Fibroblast of the aortic adventitia (primary cell): ENCODE measurements at regions not wholly inside any gene's neighbourhood (a gene's known extent, or its start where the extent isn't known, plus 50 kb on each side); places are given as distances from the start of the nearest gene placed in this dataset.

Experiments
- DNase-seq: peaks from one replicate; pipeline ENCODE4 v3.0.0-alpha.2; 2010; ENCODE audit warnings: low read depth
- H3K4me3 ChIP-seq: 2 replicates; pipeline ENCODE4 v1.5.1; 2011; ENCODE audit warnings: low read depth, mild to moderate bottlenecking, control low read depth, low read length, moderate library complexity
- TF ChIP-seq, protein P1 (sequence below): IDR thresholded peaks from 2 replicates; pipeline ENCODE4 v1.5.1; 2011; ENCODE audit warnings: mild to moderate bottlenecking, low read length, control low read depth, inconsistent platforms; ENCODE audit not compliant: insufficient read depth

DNA sequence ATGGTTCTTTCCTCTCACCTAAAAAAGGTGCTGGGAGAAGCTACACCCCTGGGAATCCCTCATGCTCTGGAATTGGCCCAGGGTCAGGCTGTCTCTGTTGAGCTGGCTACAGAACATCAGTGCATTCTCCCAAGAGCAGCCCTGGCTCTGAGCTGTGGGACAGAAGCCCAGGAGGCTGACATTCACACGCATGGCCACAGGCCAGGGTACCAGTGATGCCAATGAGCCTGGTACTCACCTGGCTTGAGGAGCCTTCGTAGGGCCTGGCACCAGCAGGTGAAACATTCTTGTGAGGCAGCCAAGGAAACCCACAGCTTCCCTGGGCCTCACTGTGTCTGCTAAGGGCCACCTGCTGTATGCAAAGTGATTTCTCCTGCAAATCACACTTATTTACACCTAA, 121.7 kb upstream of the CCL2 start:
- no peak overlapping the region for H3K4me3 ChIP-seq
- TF ChIP-seq, protein P1, sequence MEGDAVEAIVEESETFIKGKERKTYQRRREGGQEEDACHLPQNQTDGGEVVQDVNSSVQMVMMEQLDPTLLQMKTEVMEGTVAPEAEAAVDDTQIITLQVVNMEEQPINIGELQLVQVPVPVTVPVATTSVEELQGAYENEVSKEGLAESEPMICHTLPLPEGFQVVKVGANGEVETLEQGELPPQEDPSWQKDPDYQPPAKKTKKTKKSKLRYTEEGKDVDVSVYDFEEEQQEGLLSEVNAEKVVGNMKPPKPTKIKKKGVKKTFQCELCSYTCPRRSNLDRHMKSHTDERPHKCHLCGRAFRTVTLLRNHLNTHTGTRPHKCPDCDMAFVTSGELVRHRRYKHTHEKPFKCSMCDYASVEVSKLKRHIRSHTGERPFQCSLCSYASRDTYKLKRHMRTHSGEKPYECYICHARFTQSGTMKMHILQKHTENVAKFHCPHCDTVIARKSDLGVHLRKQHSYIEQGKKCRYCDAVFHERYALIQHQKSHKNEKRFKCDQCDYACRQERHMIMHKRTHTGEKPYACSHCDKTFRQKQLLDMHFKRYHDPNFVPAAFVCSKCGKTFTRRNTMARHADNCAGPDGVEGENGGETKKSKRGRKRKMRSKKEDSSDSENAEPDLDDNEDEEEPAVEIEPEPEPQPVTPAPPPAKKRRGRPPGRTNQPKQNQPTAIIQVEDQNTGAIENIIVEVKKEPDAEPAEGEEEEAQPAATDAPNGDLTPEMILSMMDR = no peak
- no peak for DNase-seq

DNA sequence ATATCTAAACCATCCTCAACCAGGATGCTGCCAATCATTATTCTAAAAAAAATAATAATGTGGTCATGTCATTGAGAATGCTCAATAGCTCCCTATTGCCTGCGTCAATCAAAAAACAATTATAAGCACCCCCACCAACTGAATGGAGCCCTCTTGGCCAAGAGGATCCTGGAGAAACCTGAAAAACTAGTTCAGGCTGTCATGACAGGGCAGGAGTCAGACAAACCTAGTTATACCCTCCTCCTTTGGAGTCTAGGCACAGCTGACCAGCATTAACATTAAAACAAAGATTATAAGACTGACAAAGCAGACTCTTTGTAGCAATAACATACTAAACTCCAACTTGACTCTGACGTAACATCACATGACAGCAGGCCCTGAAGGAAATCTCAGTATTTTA, 119.2 kb upstream of the CCL2 start:
- TF ChIP-seq, protein P1 = no peak
- DNase-seq = no peak
- no peak overlapping the region for H3K4me3 ChIP-seq

DNA sequence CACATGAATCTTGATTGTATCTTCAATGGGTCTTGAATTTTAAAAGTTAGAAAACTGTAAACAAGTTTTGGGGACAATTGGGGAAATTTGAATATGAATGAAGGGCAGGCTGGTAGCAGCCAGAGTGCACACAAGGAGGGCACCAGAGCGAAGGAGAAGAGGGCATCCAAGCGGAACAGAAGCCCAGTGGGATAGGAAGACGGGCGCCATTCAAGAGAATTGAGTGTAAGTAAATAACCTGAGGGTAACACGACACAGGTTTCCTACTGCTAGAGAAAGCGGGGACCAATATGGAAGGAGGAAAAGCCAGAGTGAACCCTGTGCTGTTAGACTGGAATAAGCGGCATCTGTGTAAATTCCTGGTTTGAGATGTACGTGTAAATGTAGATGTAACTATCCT, 115.1 kb upstream of the CCL2 start:
- TF ChIP-seq, protein P1 = no peak
- H3K4me3 ChIP-seq = no peak overlapping the region

DNA sequence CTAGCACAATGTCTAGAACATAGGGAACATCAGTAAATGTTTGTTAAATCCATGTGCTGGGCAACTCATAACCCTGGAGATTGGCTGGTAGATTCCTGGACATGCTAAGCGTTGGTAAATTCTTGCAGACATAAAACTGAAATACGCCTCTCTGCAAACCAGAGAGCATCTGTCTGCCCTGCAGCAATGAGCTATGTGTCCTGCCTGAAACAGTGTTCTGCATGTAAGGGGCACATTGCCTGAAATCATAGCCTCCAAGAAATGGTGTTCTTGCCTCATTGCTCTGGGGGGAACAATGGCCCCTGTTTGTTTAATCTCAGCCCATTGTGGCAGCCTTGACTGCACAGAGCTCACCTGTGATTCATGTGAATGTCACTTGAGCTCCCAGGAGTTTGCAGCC, 113.5 kb upstream of the CCL2 start:
- H3K4me3 ChIP-seq = no peak overlapping the region
- DNase-seq = no peak
- TF ChIP-seq, protein P1 = no peak

More for the DNA sequence above, 115.1 kb upstream of the CCL2 start:
- DNase-seq = no peak

DNA sequence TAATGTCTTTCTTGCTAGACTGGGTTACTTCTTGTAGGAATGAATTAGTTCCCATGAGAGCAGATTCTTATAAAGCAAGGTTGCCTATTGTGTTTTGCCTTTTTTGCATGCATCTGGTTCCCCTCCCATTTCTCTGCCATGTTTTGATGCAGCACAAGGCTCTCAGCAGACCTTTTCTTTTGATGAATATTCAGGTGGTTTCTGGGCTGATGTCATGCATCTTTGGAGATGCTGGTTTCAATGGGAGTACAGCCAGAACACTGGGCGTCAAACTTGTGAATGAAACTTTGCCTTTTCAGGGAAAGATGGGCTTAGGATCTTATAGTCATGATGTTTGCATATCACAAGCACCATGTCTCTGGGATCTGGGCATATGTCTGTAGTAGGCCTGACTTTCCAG, 111.7 kb upstream of the CCL2 start:
- H3K4me3 ChIP-seq = no peak overlapping the region
- no peak for DNase-seq
- TF ChIP-seq, protein P1 = no peak

DNA sequence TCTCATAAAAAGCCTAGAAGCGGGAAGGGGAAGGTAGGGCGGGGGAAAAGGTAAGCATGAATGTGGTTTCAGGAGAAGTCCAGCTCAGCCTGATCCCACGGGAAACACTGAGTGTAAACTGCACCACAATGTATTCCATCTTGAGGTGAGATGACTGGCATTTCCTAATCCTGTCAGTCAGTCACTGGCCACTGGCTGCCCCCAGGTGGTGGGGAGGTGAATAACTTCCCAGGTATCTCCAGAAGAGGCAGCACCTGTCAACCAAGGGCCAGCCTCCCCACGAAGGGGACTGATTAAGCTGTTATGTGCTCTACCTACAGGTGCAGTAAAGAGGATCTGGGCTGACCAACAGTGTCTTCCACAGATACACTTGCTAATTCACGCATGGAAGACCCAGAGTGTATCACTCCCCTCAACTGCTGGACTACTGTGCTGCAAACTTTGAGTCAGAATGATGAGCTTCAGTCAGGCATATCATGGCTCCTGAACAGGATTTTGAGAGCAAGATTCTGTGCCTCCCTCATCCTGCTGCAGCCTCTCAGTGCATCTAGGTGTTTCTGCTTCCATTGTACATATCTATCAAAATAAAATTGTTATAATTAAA, 108.5 kb upstream of the CCL2 start:
- TF ChIP-seq, protein P1 = no peak
- no peak for DNase-seq
- no peak overlapping the region for H3K4me3 ChIP-seq

DNA sequence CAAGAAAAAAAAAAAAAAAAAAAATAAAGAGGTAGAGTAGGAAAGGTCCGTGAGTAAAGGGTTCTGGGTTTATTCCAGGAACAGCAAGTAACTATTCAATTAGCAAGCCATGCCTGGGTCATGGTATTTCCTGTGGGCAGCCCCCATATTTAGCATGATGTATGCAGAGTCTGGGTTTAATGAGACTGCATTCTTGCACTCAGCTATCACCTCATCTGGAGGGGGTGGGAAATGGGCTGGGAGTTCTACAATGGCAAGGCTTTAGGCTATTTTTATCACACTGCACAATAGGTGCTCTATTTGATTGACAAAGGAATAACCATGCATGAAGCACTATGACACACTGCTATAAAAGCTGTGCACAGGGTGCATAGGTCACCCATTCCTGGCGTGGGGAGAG, 104.0 kb upstream of the CCL2 start:
- no peak for DNase-seq
- H3K4me3 ChIP-seq = no peak overlapping the region
- TF ChIP-seq, protein P1 = no peak
